H1 (cell line): ENCODE measurements at regions not wholly inside any gene's neighbourhood (a gene's known extent, or its start where the extent isn't known, plus 50 kb on each side); places are given as distances from the start of the nearest gene placed in this dataset.

Source experiments
- CTCF ChIA-PET: fragments of 300-600 bp; sonication (Branson Sonifier 250); formaldehyde crosslinking; loops from one replicate; lab custom pipeline; 2021; ENCODE audit not compliant: partially characterized antibody; lab: Charles Lee
- POLR2A ChIA-PET: fragments of 300-600 bp; sonication (Branson Sonifier 250); formaldehyde crosslinking; loops from one replicate; lab custom pipeline; 2021; ENCODE audit warnings: inconsistent platforms; ENCODE audit not compliant: partially characterized antibody; lab: Charles Lee
- DNase-seq, 2 experiments: peaks; one replicate each; pipeline versions ENCODE4 v3.0.0 to v3.0.0-alpha.2; 2010 to 2022; ENCODE audit warnings: low spot score in 2 of 2, low read depth in 1 of 2, mixed read lengths in 1 of 2
- FAIRE-seq: peaks from 2 replicates; lab custom pipeline; 2011; peaks lifted over from hg19 to GRCh38; lab: Jason Lieb, UNC
- H2AFZ ChIP-seq: 2 replicates; pipeline ENCODE4 v1.8.1; 2012; ENCODE audit warnings: low read length, inconsistent platforms
- H2AK5ac ChIP-seq: 2 replicates; pipeline ENCODE4 v1.6.1; 2013; ENCODE audit warnings: low read depth, low read length
- H2BK120ac ChIP-seq: replicated peaks from 2 replicates; pipeline ENCODE3; 2013; ENCODE audit warnings: low read depth, low read length, inconsistent platforms
- H2BK12ac ChIP-seq: 2 replicates; pipeline ENCODE4 v1.6.1; 2013; ENCODE audit warnings: low read depth, low read length
- H2BK15ac ChIP-seq: 2 replicates; pipeline ENCODE4 v1.6.1; 2013; ENCODE audit warnings: low read length
- H2BK20ac ChIP-seq: 2 replicates; pipeline ENCODE4 v1.6.1; 2013; ENCODE audit warnings: low read length
- H2BK5ac ChIP-seq: 2 replicates; pipeline ENCODE4 v1.6.1; 2013; ENCODE audit warnings: low read depth, low read length
- H3K14ac ChIP-seq: 2 replicates; pipeline ENCODE4 v1.6.1; 2013; ENCODE audit warnings: inconsistent platforms; ENCODE audit not compliant: insufficient read length
- H3K18ac ChIP-seq: 2 replicates; pipeline ENCODE4 v1.6.1; 2013; ENCODE audit warnings: low read length; ENCODE audit errors: extremely low read depth
- H3K23ac ChIP-seq: 2 replicates; pipeline ENCODE4 v1.6.1; 2013; ENCODE audit warnings: inconsistent platforms; ENCODE audit not compliant: insufficient read length
- H3K23me2 ChIP-seq: 2 replicates; pipeline ENCODE4 v1.6.1; 2013; ENCODE audit warnings: low read depth, low read length
- H3K27ac ChIP-seq: 2 replicates; pipeline ENCODE4 v1.6.1; 2011; ENCODE audit warnings: low read depth, low read length, inconsistent platforms
- H3K27me3 ChIP-seq, 4 experiments: replicated peaks in 1 of 4; 1 replicate in 1 of 4; 2 replicates in 3 of 4; pipeline versions ENCODE4 v1.6.1 to v1.8.1; 2011 to 2013; ENCODE audit warnings: low read length in 3 of 4, mild to moderate bottlenecking in 3 of 4, inconsistent platforms in 2 of 4, mixed read lengths in 2 of 4, moderate library complexity in 1 of 4; ENCODE audit not compliant: control insufficient read depth in 3 of 4, insufficient read depth in 3 of 4; ENCODE audit errors: extremely low read depth in 1 of 4
- H3K36me3 ChIP-seq, 4 experiments: 2 replicates each; pipeline versions ENCODE4 v1.6.1 to v1.8.1; 2011 to 2013; ENCODE audit warnings: mild to moderate bottlenecking in 4 of 4, low read length in 3 of 4, moderate library complexity in 2 of 4, control low read depth in 1 of 4, inconsistent platforms in 1 of 4; ENCODE audit not compliant: insufficient read depth in 4 of 4, control insufficient read depth in 2 of 4
- H3K4ac ChIP-seq: replicated peaks from 2 replicates; pipeline ENCODE3; 2013; ENCODE audit warnings: low read length, low read depth, mixed read lengths, inconsistent platforms; ENCODE audit not compliant: insufficient read length
- H3K4me1 ChIP-seq, 4 experiments: replicated peaks in 1 of 4; 1 replicate in 1 of 4; 2 replicates in 3 of 4; pipeline versions ENCODE4 v1.6.1 to v1.8.1; 2011 to 2013; ENCODE audit warnings: low read length in 3 of 4, inconsistent platforms in 2 of 4, mixed read lengths in 1 of 4; ENCODE audit not compliant: insufficient read depth in 4 of 4, control insufficient read depth in 3 of 4
- H3K4me2 ChIP-seq, 2 experiments: 2 replicates each; pipeline versions ENCODE4 v1.6.1 to v1.8.1; 2011 to 2013; ENCODE audit warnings: low read depth in 2 of 2, low read length in 2 of 2, control low read depth in 1 of 2, inconsistent platforms in 1 of 2, mild to moderate bottlenecking in 1 of 2; ENCODE audit not compliant: insufficient read depth in 1 of 2
- H3K4me3 ChIP-seq, 4 experiments: fragments of 200-600, 300-600 bp in 1 of 4; sonication (generic), shearing (Covaris generic), sonication (Bioruptor Twin) in 1 of 4; 2 replicates each; pipeline versions ENCODE4 v1.5.1 to v1.8.1; 2011 to 2016; ENCODE audit warnings: low read length in 4 of 4, low read depth in 3 of 4, control low read depth in 2 of 4, inconsistent platforms in 2 of 4, mild to moderate bottlenecking in 2 of 4, mixed read lengths in 1 of 4, moderate library complexity in 1 of 4; ENCODE audit not compliant: insufficient read depth in 2 of 4; ENCODE audit errors: extremely low read depth in 1 of 4
- H3K56ac ChIP-seq: replicated peaks from 2 replicates; pipeline ENCODE3; 2013; ENCODE audit warnings: low read depth, mild to moderate bottlenecking, mixed read lengths, low read length, inconsistent platforms; ENCODE audit not compliant: insufficient read length
- H3K79me1 ChIP-seq: 2 replicates; pipeline ENCODE4 v1.6.1; 2013; ENCODE audit warnings: low read depth, low read length, control low read depth
- H3K79me2 ChIP-seq, 2 experiments: 2 replicates each; pipeline versions ENCODE4 v1.6.1 to v1.8.1; 2012 to 2013; ENCODE audit warnings: low read length in 2 of 2, mild to moderate bottlenecking in 2 of 2, inconsistent platforms in 1 of 2; ENCODE audit not compliant: insufficient read depth in 2 of 2, control insufficient read depth in 1 of 2
- H3K9ac ChIP-seq, 4 experiments: replicated peaks in 1 of 4; 1 replicate in 1 of 4; 2 replicates in 3 of 4; pipeline versions ENCODE4 v1.6.1 to v1.8.1; 2011 to 2013; ENCODE audit warnings: low read depth in 3 of 4, low read length in 3 of 4, control low read depth in 2 of 4, mild to moderate bottlenecking in 2 of 4, moderate library complexity in 2 of 4, inconsistent platforms in 1 of 4; ENCODE audit errors: extremely low read depth in 1 of 4
- H3K9me3 ChIP-seq, 2 experiments: 2 replicates each; pipeline versions ENCODE4 v1.6.1 to v1.8.1; 2012 to 2013; ENCODE audit warnings: mild to moderate bottlenecking in 2 of 2, moderate library complexity in 2 of 2, control low read depth in 1 of 2, inconsistent platforms in 1 of 2, low read depth in 1 of 2, low read length in 1 of 2, mixed read lengths in 1 of 2; ENCODE audit not compliant: insufficient read depth in 2 of 2
- H4K20me1 ChIP-seq, 2 experiments: replicated peaks in 1 of 2; 2 replicates each; pipeline versions ENCODE3 to v1.8.1; 2011 to 2013; ENCODE audit warnings: inconsistent platforms in 2 of 2, low read length in 2 of 2, mild to moderate bottlenecking in 1 of 2; ENCODE audit not compliant: insufficient read depth in 2 of 2, control insufficient read depth in 1 of 2
- H4K5ac ChIP-seq: 2 replicates; pipeline ENCODE4 v1.6.1; 2013; ENCODE audit warnings: low read length, low read depth, mixed read lengths, inconsistent platforms; ENCODE audit not compliant: insufficient read length
- H4K8ac ChIP-seq: 2 replicates; pipeline ENCODE4 v1.8.0; 2013; ENCODE audit warnings: mild to moderate bottlenecking, moderate library complexity, low read length, inconsistent platforms; ENCODE audit not compliant: insufficient read depth; ENCODE audit errors: extremely low read depth
- H4K91ac ChIP-seq: replicated peaks from 2 replicates; pipeline ENCODE3; 2013; ENCODE audit warnings: low read length, mixed read lengths, inconsistent platforms; ENCODE audit not compliant: insufficient read length
- EZH2 ChIP-seq: fragments of 200-600 bp; sonication (generic); IDR thresholded peaks from 2 replicates; pipeline ENCODE4 v1.7.1; 2012; ENCODE audit warnings: low read depth, mild to moderate bottlenecking, moderate library complexity, low read length, inconsistent platforms; ENCODE audit not compliant: severe bottlenecking
- NANOG ChIP-seq: IDR thresholded peaks from 2 replicates; pipeline ENCODE4 v1.6.1; 2011; ENCODE audit warnings: low read length, low read depth, mild to moderate bottlenecking, inconsistent platforms; ENCODE audit not compliant: insufficient read depth, poor library complexity, severe bottlenecking
- POLR2A ChIP-seq, 2 experiments: IDR thresholded peaks; 1 replicate in 1 of 2; 2 replicates in 1 of 2; pipeline ENCODE4 v1.6.1; 2011; ENCODE audit warnings: low read depth in 2 of 2, low read length in 2 of 2, mild to moderate bottlenecking in 2 of 2; ENCODE audit errors: control extremely low read depth in 1 of 2
- SIN3A ChIP-seq, 2 experiments: IDR thresholded peaks in 1 of 2; conservative IDR thresholded peaks in 1 of 2; 2 replicates each; pipeline ENCODE4 v1.6.1; 2011 to 2012; ENCODE audit warnings: low read length in 2 of 2, improper control_type of control experiment in 1 of 2, low read depth in 1 of 2, mild to moderate bottlenecking in 1 of 2
- SRF ChIP-seq: IDR thresholded peaks from 2 replicates; pipeline ENCODE4 v1.6.1; 2011; ENCODE audit warnings: mild to moderate bottlenecking, low read depth, low read length, moderate library complexity
- TF ChIP-seq, protein P1 (sequence below), 3 experiments: IDR thresholded peaks; 1 replicate in 2 of 3; 2 replicates in 1 of 3; pipeline versions ENCODE4 v1.5.1 to v1.6.1; 2011; ENCODE audit warnings: low read length in 3 of 3, mild to moderate bottlenecking in 3 of 3, inconsistent platforms in 2 of 3, low read depth in 1 of 3, moderate library complexity in 1 of 3; ENCODE audit not compliant: insufficient read depth in 1 of 3; ENCODE audit errors: control extremely low read depth in 1 of 3
- TF ChIP-seq, protein P2 (sequence below): IDR thresholded peaks from 2 replicates; pipeline ENCODE4 v1.6.1; 2011; ENCODE audit warnings: low read depth, mild to moderate bottlenecking, low read length; ENCODE audit not compliant: insufficient read depth
- TF ChIP-seq, protein P3 (sequence below): IDR thresholded peaks from 2 replicates; pipeline ENCODE4 v1.6.1; 2012; ENCODE audit warnings: inconsistent platforms

DNA sequence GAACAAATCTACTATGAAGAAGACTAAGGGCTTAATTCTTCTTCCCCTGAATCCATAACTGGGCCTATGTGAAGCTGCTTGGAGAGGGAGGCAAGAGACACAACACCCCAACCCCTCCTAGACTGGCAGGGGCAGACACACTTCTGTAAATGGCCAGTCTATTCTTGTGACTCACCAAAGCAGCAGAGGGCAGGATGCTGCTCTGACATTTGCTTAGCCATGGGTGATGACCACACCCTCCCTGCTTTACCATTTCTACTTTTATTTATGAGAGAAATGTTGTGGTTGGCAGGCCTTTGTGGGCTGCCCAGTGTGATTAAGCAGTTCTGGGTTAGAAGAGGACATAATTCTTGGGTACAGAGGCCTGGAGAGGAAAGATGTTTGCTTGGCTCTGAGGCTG is 189.8 kb upstream of the DPYD start:
- POLR2A ChIA-PET: no interaction called here
- no peak overlapping the region for H2AK5ac ChIP-seq
- H2BK15ac ChIP-seq: no peak overlapping the region

More for the DNA sequence above, 189.8 kb upstream of the DPYD start:
- Histone ChIP-seq H3K4me2 (no peak overlapping the region), H3K4ac (no peak overlapping the region), H4K91ac (no peak overlapping the region), H3K27me3 (no peaks in the 10 kb centered on the region), H4K5ac (no peak overlapping the region), H3K79me2 (no peaks in the 10 kb centered on the region), H3K4me1 (no peaks in the 10 kb centered on the region), H2BK20ac (no peak overlapping the region), H3K27ac (no peak overlapping the region), H2BK120ac (no peak overlapping the region), H2BK5ac (no peak overlapping the region), H3K4me3 (no peak overlapping the region), H3K14ac (no peak overlapping the region), H3K79me1 (no peaks in the 10 kb centered on the region), H3K56ac (no peak overlapping the region), H3K23me2 (no peaks in the 10 kb centered on the region), H3K9ac (no peak overlapping the region), H3K18ac (no peak overlapping the region), H2AFZ (no peak overlapping the region), H4K20me1 (no peaks in the 10 kb centered on the region), H3K9me3 (no peaks in the 10 kb centered on the region; a peak in 1 of 4 replicates), H4K8ac (no peak overlapping the region), H3K23ac (no peak overlapping the region), H3K36me3 (no peaks in the 10 kb centered on the region), H2BK12ac (no peak overlapping the region)
- DNase-seq (no peak), FAIRE-seq (no peak)
- no peak for TF ChIP-seq NANOG
- TF ChIP-seq SIN3A (conservative IDR thresholded peaks at IDR 0.05 in 1 of 2, IDR thresholded peaks at IDR 0.05 in 1 of 2; ENCODE audit: low read depth in 1 of 2, low read length in 2 of 2): no peak
- TF ChIP-seq, protein P1, sequence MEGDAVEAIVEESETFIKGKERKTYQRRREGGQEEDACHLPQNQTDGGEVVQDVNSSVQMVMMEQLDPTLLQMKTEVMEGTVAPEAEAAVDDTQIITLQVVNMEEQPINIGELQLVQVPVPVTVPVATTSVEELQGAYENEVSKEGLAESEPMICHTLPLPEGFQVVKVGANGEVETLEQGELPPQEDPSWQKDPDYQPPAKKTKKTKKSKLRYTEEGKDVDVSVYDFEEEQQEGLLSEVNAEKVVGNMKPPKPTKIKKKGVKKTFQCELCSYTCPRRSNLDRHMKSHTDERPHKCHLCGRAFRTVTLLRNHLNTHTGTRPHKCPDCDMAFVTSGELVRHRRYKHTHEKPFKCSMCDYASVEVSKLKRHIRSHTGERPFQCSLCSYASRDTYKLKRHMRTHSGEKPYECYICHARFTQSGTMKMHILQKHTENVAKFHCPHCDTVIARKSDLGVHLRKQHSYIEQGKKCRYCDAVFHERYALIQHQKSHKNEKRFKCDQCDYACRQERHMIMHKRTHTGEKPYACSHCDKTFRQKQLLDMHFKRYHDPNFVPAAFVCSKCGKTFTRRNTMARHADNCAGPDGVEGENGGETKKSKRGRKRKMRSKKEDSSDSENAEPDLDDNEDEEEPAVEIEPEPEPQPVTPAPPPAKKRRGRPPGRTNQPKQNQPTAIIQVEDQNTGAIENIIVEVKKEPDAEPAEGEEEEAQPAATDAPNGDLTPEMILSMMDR (IDR thresholded peaks at IDR 0.05; ENCODE audit: control extremely low read depth in 1 of 3, insufficient read depth in 1 of 3, low read depth in 1 of 3, low read length in 3 of 3): no peak
- TF ChIP-seq, protein P2, sequence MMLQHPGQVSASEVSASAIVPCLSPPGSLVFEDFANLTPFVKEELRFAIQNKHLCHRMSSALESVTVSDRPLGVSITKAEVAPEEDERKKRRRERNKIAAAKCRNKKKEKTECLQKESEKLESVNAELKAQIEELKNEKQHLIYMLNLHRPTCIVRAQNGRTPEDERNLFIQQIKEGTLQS: no peak
- TF ChIP-seq POLR2A (IDR thresholded peaks at IDR 0.05; ENCODE audit: control extremely low read depth in 1 of 2, low read depth in 2 of 2, low read length in 2 of 2): no peak
- TF ChIP-seq EZH2: no peak
- TF ChIP-seq SRF: no peak
- TF ChIP-seq, protein P3, sequence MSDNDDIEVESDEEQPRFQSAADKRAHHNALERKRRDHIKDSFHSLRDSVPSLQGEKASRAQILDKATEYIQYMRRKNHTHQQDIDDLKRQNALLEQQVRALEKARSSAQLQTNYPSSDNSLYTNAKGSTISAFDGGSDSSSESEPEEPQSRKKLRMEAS: no peak
- CTCF ChIA-PET: no interaction called here
